ENCODE measurements at regions not wholly inside any gene's neighbourhood (a gene's known extent, or its start where the extent isn't known, plus 50 kb on each side); places are given as distances from the start of the nearest gene placed in this dataset.

GRCh38 chr15:37481126-37481525 is 380.8 kb upstream of the MEIS2 start:
- H3K27me3 ChIP-seq (ENCODE audit: insufficient read depth, low read depth, severe bottlenecking): no peaks in the 10 kb centered on the region
- no peak overlapping the region for H3K4me3 ChIP-seq (ENCODE audit: low read depth, low read length)
- H3K27ac ChIP-seq: no peak overlapping the region
- no peak for DNase-seq
- TF ChIP-seq CTCF (IDR thresholded peaks at IDR 0.05; ENCODE audit: low read depth, low read length): no peak
- H3K9me3 ChIP-seq (ENCODE audit: severe bottlenecking): no peaks in the 10 kb centered on the region
- no peaks in the 10 kb centered on the region for H3K36me3 ChIP-seq

GRCh38 chr15:37483779-37484178 is 383.4 kb upstream of the MEIS2 start:
- H3K9me3 ChIP-seq (ENCODE audit: severe bottlenecking): no peaks in the 10 kb centered on the region
- H3K36me3 ChIP-seq: no peaks in the 10 kb centered on the region
- TF ChIP-seq CTCF (IDR thresholded peaks at IDR 0.05; ENCODE audit: low read depth, low read length): no peak
- DNase-seq: no peak
- H3K4me3 ChIP-seq (ENCODE audit: low read depth, low read length): no peak overlapping the region
- no peaks in the 10 kb centered on the region for H3K27me3 ChIP-seq (ENCODE audit: insufficient read depth, low read depth, severe bottlenecking)
- no peak overlapping the region for H3K27ac ChIP-seq

- H3K9me3 ChIP-seq (ENCODE audit: severe bottlenecking): no peaks in the 10 kb centered on the region
- no peaks in the 10 kb centered on the region for H3K27me3 ChIP-seq (ENCODE audit: insufficient read depth, low read depth, severe bottlenecking)
- no peaks in the 10 kb centered on the region for H3K36me3 ChIP-seq
- DNase-seq: no peak
- no peak overlapping the region for H3K27ac ChIP-seq
- no peak overlapping the region for H3K4me3 ChIP-seq (ENCODE audit: low read depth, low read length)
- TF ChIP-seq CTCF (IDR thresholded peaks at IDR 0.05; ENCODE audit: low read depth, low read length): no peak
Observed at GRCh38 chr15:37485056-37485455, 384.7 kb upstream of the MEIS2 start.

GRCh38 chr15:37490707-37491106 is 390.4 kb upstream of the MEIS2 start:
- H3K27ac ChIP-seq: no peak overlapping the region
- no peak for TF ChIP-seq CTCF (IDR thresholded peaks at IDR 0.05; ENCODE audit: low read depth, low read length)
- H3K9me3 ChIP-seq (ENCODE audit: severe bottlenecking): no peaks in the 10 kb centered on the region
- H3K4me3 ChIP-seq (ENCODE audit: low read depth, low read length): no peak overlapping the region
- no peaks in the 10 kb centered on the region for H3K27me3 ChIP-seq (ENCODE audit: insufficient read depth, low read depth, severe bottlenecking)
- H3K36me3 ChIP-seq: no peaks in the 10 kb centered on the region
- no peak for DNase-seq

GRCh38 chr15:37516621-37517020 is 416.3 kb upstream of the MEIS2 start:
- Histone ChIP-seq H3K36me3 (no peaks in the 10 kb centered on the region), H3K27me3 (ENCODE audit: insufficient read depth, low read depth, severe bottlenecking) (no peaks in the 10 kb centered on the region), H3K27ac (no peak overlapping the region), H3K4me3 (ENCODE audit: low read depth, low read length) (no peak overlapping the region), H3K9me3 (ENCODE audit: severe bottlenecking) (no peaks in the 10 kb centered on the region)
- DNase-seq: no peak
- TF ChIP-seq CTCF (IDR thresholded peaks at IDR 0.05; ENCODE audit: low read depth, low read length): no peak

- H3K4me3 ChIP-seq (ENCODE audit: low read depth, low read length): no peak overlapping the region
- no peak for DNase-seq
- H3K27me3 ChIP-seq (ENCODE audit: insufficient read depth, low read depth, severe bottlenecking): no peaks in the 10 kb centered on the region
- no peak for TF ChIP-seq CTCF (IDR thresholded peaks at IDR 0.05; ENCODE audit: low read depth, low read length)
- no peaks in the 10 kb centered on the region for H3K36me3 ChIP-seq
- no peaks in the 10 kb centered on the region for H3K9me3 ChIP-seq (ENCODE audit: severe bottlenecking)
- no peak overlapping the region for H3K27ac ChIP-seq
Observed at GRCh38 chr15:37517191-37517895, 417.0 kb upstream of the MEIS2 start.
